GM18517 (cell line): ENCODE measurements at regions not wholly inside any gene's neighbourhood (a gene's known extent, or its start where the extent isn't known, plus 50 kb on each side); places are given as distances from the start of the nearest gene placed in this dataset.

Experiments
- ATAC-seq: cut with Tn5 transposase; IDR thresholded peaks from one replicate; pipeline ENCODE4 v1.9.1; 2021; ENCODE audit warnings: mild to moderate bottlenecking, moderate library complexity; ENCODE audit not compliant: unreplicated experiment

GRCh38 chr17:33473061-33473460 is 180.0 kb upstream of the ASIC2 start:
- ATAC-seq: no peak

DNA sequence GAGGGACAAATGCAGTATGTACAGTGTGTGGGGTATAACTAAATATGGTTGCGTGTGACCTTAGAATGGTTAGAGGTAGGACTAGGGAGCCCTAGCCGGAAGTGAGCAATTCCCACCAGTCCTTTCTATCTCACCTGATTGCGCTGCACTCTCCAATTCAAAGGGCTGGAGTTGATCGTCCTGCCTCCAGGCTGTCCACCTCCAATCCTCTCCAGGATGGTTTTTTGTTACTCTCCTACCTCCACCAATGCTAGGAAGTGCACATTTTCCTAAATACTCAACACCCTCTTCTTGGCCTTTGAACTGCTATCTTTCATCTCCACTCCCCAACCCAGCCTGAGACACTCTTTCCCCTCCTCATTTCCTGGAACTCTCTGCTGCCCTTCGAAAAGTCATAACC is 181.7 kb upstream of the ASIC2 start:
- ATAC-seq: no peak

DNA sequence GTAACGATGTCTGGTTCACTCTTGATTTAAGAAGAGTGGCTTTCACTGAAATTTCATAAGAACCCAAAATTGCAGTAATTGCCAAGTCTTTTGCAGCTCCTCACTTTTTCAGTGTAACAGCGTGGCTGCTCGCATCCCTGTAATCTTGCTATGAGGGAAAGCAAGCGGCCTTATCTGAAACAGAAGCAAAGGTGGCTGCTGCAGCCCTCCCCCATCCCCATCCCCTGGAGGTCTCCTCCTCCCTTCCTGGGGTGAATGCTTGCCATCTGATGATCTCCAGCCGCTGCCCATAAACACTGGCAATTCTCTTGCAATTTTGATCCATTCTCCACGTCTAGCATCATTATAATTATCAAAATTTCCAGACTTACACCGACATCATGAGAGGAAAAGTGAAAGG is 182.5 kb upstream of the ASIC2 start:
- ATAC-seq: no peak

DNA sequence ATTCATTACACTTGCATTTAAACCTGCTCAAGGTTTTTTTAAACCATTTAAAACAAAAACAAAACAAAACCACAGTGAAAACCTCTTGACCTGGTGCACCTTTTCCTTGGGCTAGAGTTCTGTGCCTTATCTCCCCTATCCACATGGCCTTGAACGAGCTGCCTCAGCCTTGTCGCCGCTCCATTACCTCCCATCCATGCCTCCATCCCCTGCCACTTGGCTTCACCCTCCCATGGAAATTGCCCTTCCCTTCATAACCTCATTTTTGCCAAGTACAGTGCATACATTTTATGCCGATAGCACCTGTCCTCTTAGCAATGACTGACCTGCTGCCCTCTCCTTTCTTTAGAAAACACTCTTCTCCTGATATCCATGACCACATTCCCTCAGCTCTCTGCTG is 188.6 kb upstream of the ASIC2 start:
- ATAC-seq: no peak

- no peak for ATAC-seq
Observed at GRCh38 chr17:33482636-33483035, 189.5 kb upstream of the ASIC2 start.

- no peak for ATAC-seq
Observed at GRCh38 chr17:33484559-33484958, 191.5 kb upstream of the ASIC2 start.

DNA sequence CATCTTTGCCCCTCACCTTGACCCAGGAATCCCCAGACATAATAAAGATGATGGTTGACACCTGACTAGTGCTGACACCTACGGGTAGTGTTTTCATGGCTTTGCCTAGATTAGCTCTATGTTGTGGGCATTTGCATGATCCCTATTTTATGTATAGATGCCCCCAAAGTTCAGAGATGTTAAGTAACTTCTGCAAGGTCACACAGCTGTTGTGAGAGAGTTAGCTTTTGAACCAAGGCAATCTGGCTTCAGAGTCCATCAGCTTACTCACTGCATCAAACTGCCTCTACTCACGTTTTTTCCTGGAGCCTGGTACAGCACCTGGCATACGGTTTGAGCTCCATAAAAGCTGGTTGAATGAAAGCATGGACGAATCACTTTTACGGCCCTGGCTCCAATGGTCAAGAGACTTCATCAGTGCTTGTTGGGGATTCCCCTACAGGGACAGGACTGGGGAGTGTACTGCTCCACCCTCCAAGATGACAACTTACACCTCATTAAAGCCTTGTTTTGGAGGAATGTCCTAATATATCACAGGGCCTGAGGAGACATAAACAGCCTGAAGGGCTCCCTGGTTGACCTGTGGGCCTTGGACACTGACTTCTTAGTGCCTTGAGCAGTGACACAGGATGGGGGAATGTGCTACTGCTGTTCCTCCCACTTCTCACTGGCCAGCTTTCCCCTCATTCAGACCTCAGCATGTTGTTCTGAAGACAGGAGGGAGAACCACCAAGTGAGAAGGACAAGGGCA is 193.2 kb upstream of the ASIC2 start:
- no peak for ATAC-seq

DNA sequence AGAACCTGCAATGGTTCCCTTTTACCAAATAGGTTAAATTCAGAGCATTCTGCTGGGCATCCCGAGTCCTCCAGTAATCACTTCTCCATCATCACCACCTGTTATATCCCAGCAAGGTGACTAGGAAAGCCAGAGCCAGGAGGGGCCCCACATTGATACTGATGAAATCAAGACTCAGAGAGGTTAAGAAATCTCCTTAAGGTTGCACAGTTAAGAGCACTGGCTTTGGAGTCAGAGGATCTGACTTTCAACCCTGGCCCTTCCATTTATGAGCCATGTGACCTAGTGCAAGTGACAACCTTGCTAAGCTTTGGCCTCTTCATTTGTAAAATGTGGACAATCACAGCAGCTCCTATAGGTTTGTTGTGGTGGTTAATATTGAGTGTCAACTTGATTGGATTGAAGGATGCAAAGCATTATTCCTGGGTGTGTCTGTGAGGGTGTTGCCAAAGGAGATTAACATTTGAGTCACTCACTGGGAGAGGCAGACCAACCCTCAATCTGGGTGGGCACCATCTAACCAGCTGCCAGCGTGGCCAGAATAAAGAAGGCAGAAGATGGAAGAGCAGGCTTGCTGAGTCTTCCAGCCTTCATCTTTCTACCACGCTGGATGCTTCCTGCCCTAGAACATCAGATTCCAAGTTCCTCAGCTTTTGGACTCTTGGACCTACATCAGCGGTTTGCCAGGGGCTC is 194.2 kb upstream of the ASIC2 start:
- ATAC-seq: no peak

GRCh38 chr17:33491871-33492481 is 198.9 kb upstream of the ASIC2 start:
- no peak for ATAC-seq

- ATAC-seq: no peak
Observed at GRCh38 chr17:33492731-33493265, 199.7 kb upstream of the ASIC2 start.

GRCh38 chr17:33493566-33493965 is 200.5 kb upstream of the ASIC2 start:
- ATAC-seq: no peak

GRCh38 chr17:33494151-33494550 is 201.1 kb upstream of the ASIC2 start:
- ATAC-seq: no peak

- no peak for ATAC-seq
Observed at GRCh38 chr17:33497623-33498022, 204.5 kb upstream of the ASIC2 start.

- ATAC-seq: no peak
Observed at GRCh38 chr17:33498069-33498468, 205.0 kb upstream of the ASIC2 start.

DNA sequence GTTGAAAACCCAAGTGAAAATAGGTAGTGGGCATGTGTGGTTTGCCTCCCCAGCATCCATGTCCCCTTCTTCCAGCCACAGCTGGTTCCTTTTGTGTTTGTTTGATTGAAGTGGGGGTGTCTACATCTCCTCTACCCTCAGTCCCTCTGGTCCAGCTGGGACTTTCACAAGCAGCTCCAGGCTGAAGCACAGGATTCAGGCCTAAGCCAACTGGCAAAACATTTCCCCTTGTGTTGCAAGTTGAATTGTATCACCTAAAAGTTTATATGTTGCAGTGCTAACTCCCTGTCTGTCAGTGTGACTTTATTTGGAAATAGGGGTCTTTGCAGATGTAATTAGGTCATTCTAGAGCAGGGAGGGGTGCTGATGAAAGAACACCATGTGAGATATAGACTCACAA is 205.9 kb upstream of the ASIC2 start:
- ATAC-seq: no peak

DNA sequence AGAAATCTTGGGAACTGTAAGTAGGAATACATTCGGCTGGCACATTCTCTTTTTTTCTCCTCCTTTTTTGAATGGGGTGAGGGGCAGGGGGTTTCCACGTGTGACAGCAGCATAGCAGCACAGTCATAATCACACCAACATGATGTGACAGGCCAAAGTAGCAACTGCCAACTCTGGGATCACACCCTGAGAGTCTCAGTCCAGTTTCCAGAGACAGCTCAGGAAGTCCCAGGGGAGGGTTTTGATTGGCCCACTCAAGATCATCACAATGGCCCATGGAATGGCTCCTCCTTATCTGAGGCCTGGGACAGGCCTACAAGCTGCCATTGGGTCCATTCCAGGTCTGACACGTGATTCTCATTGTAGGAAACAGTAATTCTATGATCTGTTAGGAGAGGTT is 207.1 kb upstream of the ASIC2 start:
- ATAC-seq: no peak

DNA sequence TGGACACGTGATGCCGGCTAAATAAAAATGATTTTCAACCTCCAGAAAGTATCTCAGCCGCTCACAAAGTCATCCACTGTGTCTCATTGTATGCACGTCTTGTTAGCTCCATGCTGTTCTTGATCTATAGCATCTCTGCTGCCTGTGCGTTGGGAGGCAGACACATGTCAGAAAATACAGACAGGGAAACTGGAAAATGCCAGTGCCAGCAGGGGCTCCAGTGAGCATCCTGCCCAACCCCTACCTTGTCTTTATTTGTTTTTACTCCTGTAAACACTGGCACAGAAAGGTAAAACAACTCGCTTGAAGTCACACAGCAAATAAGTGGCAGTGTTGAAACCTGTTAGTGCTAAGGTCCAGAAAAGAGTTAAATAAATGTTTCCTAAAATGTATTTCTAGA is 208.1 kb upstream of the ASIC2 start:
- ATAC-seq: no peak

DNA sequence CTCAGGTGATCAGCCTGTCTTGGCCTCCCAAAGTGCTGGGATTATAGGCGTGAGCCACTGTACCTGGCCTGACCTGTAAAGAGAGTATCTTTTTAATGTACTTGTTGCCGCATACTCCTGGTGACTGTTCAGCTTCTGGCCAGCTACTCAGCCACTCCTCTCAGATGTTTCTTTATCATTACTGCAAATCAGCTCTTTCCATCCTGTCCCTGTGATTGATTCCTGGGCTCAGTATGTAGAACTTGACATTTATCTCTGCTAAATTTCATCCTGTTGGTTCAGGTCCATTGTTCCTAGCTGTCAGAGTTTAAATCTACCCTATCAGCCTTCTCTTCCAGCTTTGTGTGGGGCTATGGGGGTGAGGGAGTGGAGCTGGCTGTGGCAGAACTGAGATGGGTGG is 211.5 kb upstream of the ASIC2 start:
- ATAC-seq: no peak

- no peak for ATAC-seq
Observed at GRCh38 chr17:33506889-33507650, 214.0 kb upstream of the ASIC2 start.

DNA sequence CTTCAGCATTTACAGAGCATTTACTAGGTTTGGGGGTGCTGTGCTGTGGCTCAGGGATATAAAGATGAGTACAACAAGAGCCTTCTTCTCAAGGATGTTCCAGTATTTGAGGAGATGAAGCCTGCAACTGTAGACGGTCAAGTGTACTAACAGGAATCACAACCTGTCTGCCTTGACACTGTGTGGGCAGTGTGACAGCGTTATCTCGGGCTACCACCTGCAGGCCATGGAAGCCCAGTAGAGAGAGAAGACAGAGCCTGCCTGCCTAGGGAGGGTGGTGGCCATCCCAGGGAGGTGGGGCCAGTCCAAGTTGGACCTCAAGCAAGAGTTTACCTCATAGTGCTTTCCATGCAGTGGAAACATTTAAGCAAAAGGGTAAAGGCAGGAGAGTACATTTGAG is 215.1 kb upstream of the ASIC2 start:
- ATAC-seq: no peak

GRCh38 chr17:33509331-33509730 is 216.2 kb upstream of the ASIC2 start:
- no peak for ATAC-seq
